CD14-positive monocyte (primary cell): ENCODE measurements at regions not wholly inside any gene's neighbourhood (a gene's known extent, or its start where the extent isn't known, plus 50 kb on each side); places are given as distances from the start of the nearest gene placed in this dataset.

ENCODE experiments used
- DNase-seq, 3 donors: peaks; one replicate each; pipeline ENCODE4 v3.0.0-alpha.2; 2011 to 2022
- H2AFZ ChIP-seq: 2 replicates; pipeline ENCODE4 v1.6.0; 2012; ENCODE audit warnings: mild to moderate bottlenecking, low read depth, low read length, inconsistent platforms; ENCODE audit not compliant: insufficient read depth, poor library complexity, severe bottlenecking
- H3K27ac ChIP-seq, 2 donors: 1 replicate in 1 of 2; 2 replicates in 1 of 2; pipeline ENCODE4 v1.5.1; 2012 to 2013; ENCODE audit warnings: low read length in 2 of 2, control low read depth in 1 of 2, inconsistent platforms in 1 of 2, low read depth in 1 of 2, mild to moderate bottlenecking in 1 of 2
- H3K27me3 ChIP-seq, 2 donors: one replicate each; pipeline versions ENCODE4 v1.6.0 to v1.6.1; 2011 to 2013; ENCODE audit warnings: low read length in 2 of 2; ENCODE audit not compliant: control insufficient read depth in 2 of 2, insufficient read depth in 2 of 2
- H3K36me3 ChIP-seq, 2 donors: replicated peaks in 1 of 2; 1 replicate in 1 of 2; 2 replicates in 1 of 2; pipeline versions ENCODE4 v1.5.1 to v1.6.1; 2012 to 2013; ENCODE audit warnings: low read length in 2 of 2, control low read depth in 1 of 2, inconsistent platforms in 1 of 2, mild to moderate bottlenecking in 1 of 2; ENCODE audit not compliant: insufficient read depth in 2 of 2, control insufficient read depth in 1 of 2
- H3K4me1 ChIP-seq, 2 donors: 1 replicate in 1 of 2; 2 replicates in 1 of 2; pipeline versions ENCODE4 v1.5.1 to v1.6.1; 2012 to 2013; ENCODE audit warnings: low read length in 2 of 2, control low read depth in 1 of 2, inconsistent platforms in 1 of 2, mild to moderate bottlenecking in 1 of 2, moderate library complexity in 1 of 2; ENCODE audit not compliant: insufficient read depth in 2 of 2, control insufficient read depth in 1 of 2
- H3K4me2 ChIP-seq: replicated peaks from 2 replicates; pipeline ENCODE3; 2012; ENCODE audit warnings: low read length, moderate library complexity, mild to moderate bottlenecking; ENCODE audit not compliant: poor library complexity, severe bottlenecking; ENCODE audit errors: extremely low read depth
- H3K4me3 ChIP-seq, 3 experiments: fragments of 200-600 bp in 1 of 3; sonication (generic) in 1 of 3; replicated peaks in 1 of 3; 1 replicate in 2 of 3; 2 replicates in 1 of 3; pipeline ENCODE4 v1.5.1; 2011 to 2013; ENCODE audit warnings: low read length in 3 of 3, mild to moderate bottlenecking in 3 of 3, control low read depth in 2 of 3, low read depth in 2 of 3, inconsistent platforms in 1 of 3, moderate library complexity in 1 of 3
- H3K79me2 ChIP-seq: 2 replicates; pipeline ENCODE4 v1.6.0; 2012; ENCODE audit warnings: mild to moderate bottlenecking, control low read depth, inconsistent platforms, low read length, moderate library complexity; ENCODE audit not compliant: insufficient read depth
- H3K9ac ChIP-seq: 2 replicates; pipeline ENCODE4 v1.6.0; 2017; ENCODE audit warnings: low read length, mild to moderate bottlenecking; ENCODE audit not compliant: insufficient read depth, poor library complexity, severe bottlenecking
- H3K9me3 ChIP-seq, 2 donors: replicated peaks in 1 of 2; 1 replicate in 1 of 2; 2 replicates in 1 of 2; pipeline versions ENCODE4 v1.5.1 to v1.6.1; 2012 to 2013; ENCODE audit warnings: low read length in 2 of 2, control low read depth in 1 of 2; ENCODE audit not compliant: control insufficient read depth in 1 of 2, insufficient read depth in 1 of 2
- H4K20me1 ChIP-seq: 2 replicates; pipeline ENCODE4 v1.6.0; 2012; ENCODE audit warnings: mild to moderate bottlenecking, low read length, control low read depth, moderate library complexity; ENCODE audit not compliant: insufficient read depth
- H3K27ac Mint-ChIP-seq, 7 donors: one replicate each; pipeline ENCODE4 v1.8.0; 2020; ENCODE audit warnings: mild to moderate bottlenecking in 7 of 7, mixed read lengths in 7 of 7, moderate library complexity in 6 of 7, inconsistent platforms in 2 of 7
- H3K27me3 Mint-ChIP-seq, 3 donors: one replicate each; pipeline ENCODE4 v1.8.0; 2021 to 2022; ENCODE audit warnings: low read depth in 3 of 3, mild to moderate bottlenecking in 3 of 3, mixed read lengths in 3 of 3, moderate library complexity in 3 of 3, inconsistent platforms in 1 of 3
- H3K36me3 Mint-ChIP-seq, 2 donors: one replicate each; pipeline ENCODE4 v1.8.0; 2020; ENCODE audit warnings: mixed read lengths in 2 of 2, inconsistent platforms in 1 of 2, mild to moderate bottlenecking in 1 of 2
- H3K4me1 Mint-ChIP-seq: one replicate; pipeline ENCODE4 v1.8.0; 2020; ENCODE audit warnings: mild to moderate bottlenecking, mixed read lengths
- H3K4me3 Mint-ChIP-seq, 2 donors: one replicate each; pipeline ENCODE4 v1.8.0; 2020; ENCODE audit warnings: mild to moderate bottlenecking in 2 of 2, mixed read lengths in 2 of 2, moderate library complexity in 1 of 2
- H3K9me3 Mint-ChIP-seq, 7 donors: one replicate each; pipeline ENCODE4 v1.8.0; 2020 to 2022; ENCODE audit warnings: mixed read lengths in 7 of 7, mild to moderate bottlenecking in 6 of 7, moderate library complexity in 6 of 7, inconsistent platforms in 2 of 7
- CTCF ChIP-seq: fragments of 200-600 bp; IDR thresholded peaks from one replicate; pipeline ENCODE4 v1.8.0; 2022; ENCODE audit warnings: antibody characterized with exemption, mild to moderate bottlenecking
- WGBS: methylation state at CpG from one replicate; pipeline ENCODE4 v1.1.5; 2013; ENCODE audit warnings: missing lambda C conversion rate; ENCODE audit not compliant: insufficient coverage; 5-methylcytosine and 5-hydroxymethylcytosine counted together
- intact Hi-C, 2 donors: fragments of 100-400 bp; cut with micrococcal nuclease; formaldehyde crosslinking; loops; one replicate each; pipeline versions ENCODE4 v1.15.0 to v1.15.1; 2023

GRCh38 chr19:29006057-29006735 is 206.8 kb downstream of the UQCRFS1 start:
- H3K9me3 ChIP-seq = no peaks in the 10 kb centered on the region
- peaks cover 0 to 7% (median 1%) of the 10 kb centered on the region in 7 donors for H3K9me3 Mint-ChIP-seq
- intact Hi-C loops = no loop called here
- no peak overlapping the region for H3K9ac ChIP-seq
- H3K36me3 ChIP-seq = no peaks in the 10 kb centered on the region
- no peak overlapping the region for H3K4me3 Mint-ChIP-seq
- H3K4me1 ChIP-seq = no peaks in the 10 kb centered on the region
- H3K27me3 Mint-ChIP-seq = peaks cover 0 to 8% (median 3%) of the 10 kb centered on the region in 3 donors
- H3K27ac ChIP-seq = no peak overlapping the region
- H3K27me3 ChIP-seq = no peaks in the 10 kb centered on the region
- no peaks in the 10 kb centered on the region for H3K36me3 Mint-ChIP-seq
- H3K4me1 Mint-ChIP-seq = no peaks in the 10 kb centered on the region
- no peak for DNase-seq
- no peak overlapping the region for H3K27ac Mint-ChIP-seq
- H2AFZ ChIP-seq = no peak overlapping the region
- no peaks in the 10 kb centered on the region for H4K20me1 ChIP-seq
- H3K4me2 ChIP-seq = no peak overlapping the region
- H3K4me3 ChIP-seq = no peak overlapping the region
- WGBS = 80% methylated on average over 4 of the region's 8 CpGs
- no peaks in the 10 kb centered on the region for H3K79me2 ChIP-seq
- no peak for TF ChIP-seq CTCF

- H3K9ac ChIP-seq = no peak overlapping the region
- 86% methylated on average over 1 of the region's 7 CpGs for WGBS
- no peak for TF ChIP-seq CTCF
Measured at GRCh38 chr19:29004796-29005195, 208.2 kb downstream of the UQCRFS1 start.

More at GRCh38 chr19:29004796-29005195, 208.2 kb downstream of the UQCRFS1 start:
- no peak overlapping the region for H3K4me3 Mint-ChIP-seq
- no peaks in the 10 kb centered on the region for H3K4me1 Mint-ChIP-seq
- H3K36me3 ChIP-seq = no peaks in the 10 kb centered on the region
- H3K79me2 ChIP-seq = no peaks in the 10 kb centered on the region
- no peaks in the 10 kb centered on the region for H4K20me1 ChIP-seq
- no peak overlapping the region for H3K4me2 ChIP-seq
- no peak overlapping the region for H3K4me3 ChIP-seq
- H3K27ac Mint-ChIP-seq = no peak overlapping the region
- H2AFZ ChIP-seq = no peak overlapping the region
- no peaks in the 10 kb centered on the region for H3K4me1 ChIP-seq
- intact Hi-C loops = no loop called here
- peaks cover 0 to 10% (median 3%) of the 10 kb centered on the region in 3 donors for H3K27me3 Mint-ChIP-seq
- peaks cover 0 to 14% (median 2%) of the 10 kb centered on the region in 7 donors for H3K9me3 Mint-ChIP-seq
- H3K36me3 Mint-ChIP-seq = no peaks in the 10 kb centered on the region
- H3K9me3 ChIP-seq = peaks cover 0 to 2% of the 10 kb centered on the region in 2 donors
- no peak overlapping the region for H3K27ac ChIP-seq
- H3K27me3 ChIP-seq = no peaks in the 10 kb centered on the region
- DNase-seq = no peak
